Fibroblast of skin of scalp (primary cell): ENCODE measurements at regions not wholly inside any gene's neighbourhood (a gene's known extent, or its start where the extent isn't known, plus 50 kb on each side); places are given as distances from the start of the nearest gene placed in this dataset.

Experiments
- DNase-seq: peaks from one replicate; pipeline ENCODE4 v3.0.0-alpha.2; 2013

DNA sequence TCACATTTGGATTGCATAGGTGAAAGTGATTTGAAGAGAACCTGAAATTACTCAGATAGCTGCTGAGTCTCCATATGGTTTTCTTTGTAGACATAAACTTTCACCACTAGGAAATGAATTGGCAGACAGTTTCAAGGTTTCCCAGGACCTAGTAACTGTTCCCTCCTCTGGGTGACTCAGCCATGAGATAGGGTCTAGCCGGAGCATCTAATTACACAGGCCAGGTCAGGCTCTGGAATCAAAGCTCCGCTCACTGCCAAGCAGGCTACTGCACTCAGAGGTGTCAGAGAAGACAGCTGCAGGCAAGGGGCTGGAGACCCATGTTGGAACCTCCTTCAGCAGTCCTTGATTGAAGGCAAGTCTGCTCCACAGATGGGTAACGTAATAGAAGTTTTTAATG is 429.2 kb downstream of the TNS1 start:
- DNase-seq, result peak; percentile 42

DNA sequence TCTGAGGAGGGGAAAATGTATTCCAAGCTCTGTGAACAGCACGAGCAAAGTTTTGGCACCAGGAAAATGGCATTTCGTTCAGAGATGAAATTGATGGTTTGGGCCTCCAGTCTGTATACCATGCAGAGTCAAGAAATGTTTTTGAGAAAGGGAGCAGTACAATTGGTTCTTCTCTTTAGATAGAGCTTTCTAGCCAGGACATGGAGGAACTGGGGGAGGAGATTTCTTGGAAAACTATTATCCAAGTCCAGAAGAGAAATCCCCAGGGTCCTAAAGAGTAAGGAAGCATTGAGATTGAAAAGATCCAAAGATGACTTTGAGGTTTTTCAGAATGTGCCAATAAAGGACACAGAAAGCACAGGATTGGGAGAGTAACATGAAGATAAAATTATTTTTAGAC is 432.4 kb downstream of the TNS1 start:
- DNase-seq, result no peak

- DNase-seq, result peak; percentile 91
Measured at GRCh38 chr2:217568289-217568971, 434.4 kb downstream of the TNS1 start.

- DNase-seq, result no peak
Measured at GRCh38 chr2:217563565-217563964, 439.2 kb downstream of the TNS1 start.

GRCh38 chr2:217562871-217563480 is 439.8 kb downstream of the TNS1 start:
- DNase-seq, result no peak

GRCh38 chr2:217559084-217559483 is 443.7 kb downstream of the TNS1 start:
- DNase-seq, result no peak

- DNase-seq, result peak; percentile 29
Measured at GRCh38 chr2:217555081-217555876, 447.5 kb downstream of the TNS1 start.

GRCh38 chr2:217553679-217554078 is 449.1 kb downstream of the TNS1 start:
- peak; percentile 48 for DNase-seq

- no peak for DNase-seq
Measured at GRCh38 chr2:217553202-217553601, 449.6 kb downstream of the TNS1 start.

DNA sequence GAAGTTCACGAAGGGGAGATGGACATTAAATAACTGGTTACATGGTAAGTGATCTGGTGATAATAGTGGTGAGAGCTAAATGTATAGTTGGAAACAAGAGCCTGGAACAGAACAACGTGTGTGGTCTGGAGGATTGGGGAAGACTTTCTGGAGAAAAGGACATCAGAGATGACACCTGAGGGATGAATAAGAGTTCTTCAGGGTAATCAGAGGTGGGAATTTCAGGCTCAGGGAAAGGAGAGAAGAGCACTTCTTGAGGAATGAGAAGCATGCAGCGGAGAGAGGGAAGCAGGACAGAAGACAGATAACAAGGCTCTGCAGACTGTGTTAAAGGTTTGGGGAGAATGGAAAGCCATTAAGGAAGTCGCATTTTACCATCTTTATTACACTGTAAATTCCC is 450.7 kb downstream of the TNS1 start:
- no peak for DNase-seq

GRCh38 chr2:217551252-217551899 is 451.4 kb downstream of the TNS1 start:
- DNase-seq, result peak; percentile 92

GRCh38 chr2:217539126-217539525 is 463.7 kb downstream of the TNS1 start:
- DNase-seq, result no peak

DNA sequence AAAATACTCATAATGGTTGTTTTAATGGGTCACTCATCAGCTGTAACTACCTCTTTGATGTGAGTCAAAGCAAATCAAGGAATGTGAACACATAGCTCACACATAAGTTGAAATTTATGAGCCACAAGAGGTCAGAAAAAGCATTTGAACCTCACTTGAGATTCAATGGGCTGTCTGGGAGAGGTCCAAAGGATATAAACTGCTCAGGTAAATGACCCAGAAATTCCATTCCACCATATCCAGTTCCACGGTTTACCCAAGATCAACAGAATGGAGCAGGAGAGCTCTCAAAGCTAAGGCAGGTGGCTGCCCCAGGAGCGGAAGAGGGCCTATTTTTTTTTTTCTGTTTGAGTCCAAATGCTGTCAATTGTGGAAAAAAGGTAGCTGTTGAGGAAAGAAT is 464.1 kb downstream of the TNS1 start:
- DNase-seq, result no peak

DNA sequence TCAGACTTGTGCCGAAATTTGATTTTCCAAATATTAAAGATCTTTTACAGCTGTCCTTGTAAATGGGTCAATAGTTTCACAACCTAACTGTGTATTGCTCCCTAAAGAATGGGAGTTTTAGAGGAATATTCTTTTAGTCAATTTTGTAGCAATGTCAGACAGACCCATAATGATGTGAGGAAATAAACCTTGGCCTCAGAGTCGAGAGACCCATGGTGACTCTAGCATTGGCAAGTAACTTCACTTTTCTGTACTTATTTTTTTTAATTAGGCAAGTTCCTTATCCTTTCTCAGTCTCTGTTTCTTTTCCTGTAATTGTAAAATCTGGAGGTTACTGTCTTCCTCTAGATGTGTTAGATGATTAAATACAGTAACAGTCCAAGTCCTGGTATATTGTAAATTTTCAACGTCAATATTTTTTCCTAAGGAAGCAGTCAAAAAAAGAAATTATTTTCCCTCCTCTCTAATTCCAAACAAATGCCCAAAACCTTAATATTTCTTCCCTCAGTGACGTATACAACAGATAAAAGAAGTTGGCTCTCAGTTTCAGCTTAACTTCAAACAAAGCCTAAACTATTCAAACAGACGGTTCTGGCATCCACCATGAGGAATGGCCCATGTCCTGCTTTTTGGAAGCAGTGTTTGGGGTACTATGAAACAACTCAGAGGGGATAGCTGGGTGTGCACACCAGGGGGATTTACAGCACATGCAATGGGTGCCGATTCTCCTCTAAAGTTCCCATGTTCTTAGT is 466.7 kb downstream of the TNS1 start:
- DNase-seq, result no peak

DNA sequence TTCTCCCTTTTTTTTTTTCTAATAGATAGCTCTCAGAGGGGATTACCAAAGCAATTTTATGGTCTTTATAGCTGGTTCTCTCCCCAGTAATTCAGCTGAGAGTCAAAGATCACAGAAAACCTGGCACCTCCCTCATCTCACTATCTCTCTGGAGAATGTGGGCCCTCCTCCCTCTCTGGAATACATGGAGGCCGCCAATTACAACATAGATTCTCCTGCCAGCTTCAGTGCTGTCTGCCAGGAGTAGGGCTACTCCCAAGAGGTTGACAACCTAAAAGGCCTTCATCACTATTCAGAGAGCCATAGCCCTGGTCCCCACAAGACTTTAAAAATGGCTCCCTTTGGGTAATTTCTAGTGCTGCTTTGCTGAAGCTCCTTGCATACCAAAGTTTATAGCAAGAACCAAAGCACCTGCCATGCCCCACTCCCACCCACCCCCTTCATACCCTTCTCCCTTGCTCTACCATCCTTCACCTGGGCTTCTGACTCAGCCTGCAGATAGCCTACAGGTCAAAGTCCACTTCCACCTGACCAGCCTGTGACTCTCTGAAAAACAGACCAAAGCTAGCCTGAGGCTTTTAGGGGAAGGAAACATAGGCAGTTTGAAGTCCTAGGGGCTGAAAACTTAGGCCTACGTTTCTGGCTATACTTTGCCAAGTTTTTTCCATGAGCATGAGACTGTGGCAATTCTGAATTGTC is 472.3 kb downstream of the TNS1 start:
- DNase-seq, result no peak

- DNase-seq, result no peak
Measured at GRCh38 chr2:217529271-217529670, 473.5 kb downstream of the TNS1 start.

DNA sequence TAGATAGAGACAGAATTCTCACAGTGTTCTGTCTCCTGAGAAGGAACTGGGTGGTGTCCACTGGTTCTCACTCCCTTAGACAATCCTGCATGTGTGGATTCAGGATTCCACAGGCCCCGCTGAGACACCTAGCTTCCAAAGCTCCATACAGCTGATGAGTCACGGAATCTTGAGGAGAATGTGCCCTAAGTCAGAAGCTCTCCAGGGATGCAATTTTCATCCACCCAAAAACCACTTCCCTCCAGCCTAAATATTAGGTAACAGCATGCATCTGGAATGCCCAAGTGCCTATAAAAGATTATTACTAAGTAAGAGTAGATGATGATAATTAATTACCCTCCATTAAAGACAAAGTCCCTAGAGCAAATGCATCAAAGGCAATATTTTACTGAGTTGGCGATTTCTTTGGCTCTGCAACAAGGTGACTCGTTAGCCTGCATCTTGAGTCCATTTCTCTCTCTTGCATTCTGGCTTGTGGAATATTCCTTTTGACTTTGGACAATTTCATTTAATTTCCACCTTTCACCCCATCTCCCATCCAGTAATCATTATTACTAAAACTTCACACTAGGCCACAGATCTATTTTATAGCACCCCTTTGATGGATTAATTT is 475.1 kb downstream of the TNS1 start:
- peak; percentile 88 for DNase-seq

DNA sequence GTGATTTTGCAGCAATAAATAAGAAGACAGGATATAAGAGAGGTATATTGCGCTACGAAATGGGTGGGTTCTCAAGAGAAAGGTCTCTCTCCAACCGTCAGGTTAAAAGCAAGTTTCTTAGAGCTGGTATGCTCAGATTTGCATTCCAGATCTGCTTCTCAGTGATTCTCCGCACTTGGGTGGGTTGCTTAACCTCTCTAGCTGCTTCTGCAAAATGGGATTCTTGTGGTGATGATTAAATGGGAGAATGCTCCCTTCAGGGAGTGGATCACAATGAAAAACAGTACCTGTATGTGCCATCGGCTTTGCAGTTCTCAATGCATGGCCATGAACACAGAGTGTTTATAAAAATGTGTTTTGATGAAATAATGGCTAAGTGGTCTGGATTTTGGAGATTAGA is 477.7 kb downstream of the TNS1 start:
- DNase-seq, result no peak

DNA sequence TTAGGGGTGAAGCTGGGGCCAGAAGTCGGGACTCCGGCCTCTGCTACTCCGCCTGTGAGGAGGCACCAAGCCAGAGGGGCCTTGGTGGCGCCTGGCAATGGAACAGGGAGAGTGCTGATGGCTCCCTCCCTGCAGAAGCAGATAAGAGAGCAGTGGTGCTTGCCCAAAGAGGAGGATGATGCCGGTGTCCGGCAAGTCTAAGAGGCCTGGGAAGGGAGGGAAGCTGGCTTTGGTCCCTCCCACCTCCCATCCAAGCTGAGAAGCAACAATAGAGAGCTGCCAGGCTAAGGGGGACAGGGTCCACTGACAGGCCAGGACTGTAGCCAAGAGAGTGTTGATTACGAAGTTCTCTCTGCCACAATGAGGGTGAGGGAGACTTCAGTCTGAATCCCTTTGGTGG is 479.5 kb downstream of the TNS1 start:
- no peak for DNase-seq

DNA sequence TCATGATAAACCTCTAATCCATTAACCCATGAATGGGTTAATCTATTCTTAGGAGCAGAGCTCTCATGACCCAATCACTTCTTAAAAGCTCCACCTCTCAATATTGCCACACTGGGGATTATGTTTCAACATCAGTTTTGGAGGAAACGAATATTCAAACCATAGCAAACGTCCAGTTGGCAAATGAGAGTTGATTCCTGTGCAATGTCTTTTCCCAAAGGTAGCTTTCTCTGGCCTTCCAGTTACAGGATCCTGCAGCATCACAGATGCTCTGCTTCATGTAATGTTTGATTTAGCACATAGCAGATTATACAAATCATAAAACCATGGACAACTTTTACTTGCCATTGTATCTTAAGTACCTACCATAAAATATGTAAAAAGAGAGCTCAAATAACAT is 481.0 kb downstream of the TNS1 start:
- DNase-seq, result no peak

GRCh38 chr2:217520356-217521010 is 482.3 kb downstream of the TNS1 start:
- DNase-seq, result peak; percentile 79
